ENCODE measurements at regions not wholly inside any gene's neighbourhood (a gene's known extent, or its start where the extent isn't known, plus 50 kb on each side); places are given as distances from the start of the nearest gene placed in this dataset.

DNA sequence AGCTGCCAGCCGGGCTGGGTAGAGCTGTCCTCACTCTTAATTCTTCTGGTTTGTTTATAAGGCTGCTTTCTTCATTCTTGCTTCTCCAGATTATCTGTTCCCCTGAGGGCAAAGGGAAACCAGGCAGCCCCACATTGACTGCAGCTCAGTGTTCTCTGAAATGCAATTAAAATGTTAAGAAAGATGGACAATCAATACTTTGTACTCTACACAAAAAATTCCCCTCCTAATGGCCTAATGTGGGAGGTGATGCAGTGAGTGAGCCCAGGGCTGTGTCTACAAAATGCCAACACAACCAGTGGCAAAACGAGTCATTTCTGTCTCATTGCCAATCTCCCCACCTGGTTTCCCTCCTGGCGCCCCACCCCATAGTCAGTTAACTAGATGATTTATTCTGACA lies 541.7 kb upstream of the RAB6C start:
- POLR2A ChIA-PET: no interaction called here

GRCh38 chr2:129438501-129439057 lies 540.9 kb upstream of the RAB6C start:
- Histone ChIP-seq H3K27me3 (ENCODE audit: insufficient read depth, low read length, poor library complexity, severe bottlenecking) (no peaks in the 10 kb centered on the region), H3K4me1 (ENCODE audit: insufficient read depth, low read length) (no peaks in the 10 kb centered on the region), H3K36me3 (ENCODE audit: insufficient read depth, low read length) (no peaks in the 10 kb centered on the region), H3K4me3 (ENCODE audit: low read length) (no peak overlapping the region), H3K9me3 (ENCODE audit: low read length) (no peaks in the 10 kb centered on the region), H3K27ac (ENCODE audit: low read depth, low read length) (no peak overlapping the region)
- ChIA-PET CTCF (no interaction called here), POLR2A (no interaction called here)
- H3K36me3 Mint-ChIP-seq: no peaks in the 10 kb centered on the region
- H3K4me1 Mint-ChIP-seq: no peaks in the 10 kb centered on the region
- no peak for DNase-seq
- no peak overlapping the region for H3K4me3 Mint-ChIP-seq
- no peaks in the 10 kb centered on the region for H3K27me3 Mint-ChIP-seq
- peaks cover 0 to 2% (median 0%) of the 10 kb centered on the region in 5 donors for H3K9me3 Mint-ChIP-seq
- H3K27ac Mint-ChIP-seq: no peak overlapping the region

More for the DNA sequence above, 541.7 kb upstream of the RAB6C start:
- Mint-ChIP-seq H3K4me3 (no peak overlapping the region), H3K9me3 (peaks cover 0 to 2% (median 0%) of the 10 kb centered on the region in 5 donors), H3K36me3 (no peaks in the 10 kb centered on the region), H3K27ac (no peak overlapping the region), H3K4me1 (no peaks in the 10 kb centered on the region), H3K27me3 (no peaks in the 10 kb centered on the region)
- Histone ChIP-seq H3K9me3 (ENCODE audit: low read length) (no peaks in the 10 kb centered on the region), H3K27me3 (ENCODE audit: insufficient read depth, low read length, poor library complexity, severe bottlenecking) (no peaks in the 10 kb centered on the region), H3K4me3 (ENCODE audit: low read length) (no peak overlapping the region), H3K36me3 (ENCODE audit: insufficient read depth, low read length) (no peaks in the 10 kb centered on the region), H3K4me1 (ENCODE audit: insufficient read depth, low read length) (no peaks in the 10 kb centered on the region), H3K27ac (ENCODE audit: low read depth, low read length) (no peak overlapping the region)
- CTCF ChIA-PET: interaction anchor here (1.4 kb wide), 1 partner anchor 13 kb away, joined by 3 read pairs; no protein-coding TSS in a partner anchor
- DNase-seq: no peak

DNA sequence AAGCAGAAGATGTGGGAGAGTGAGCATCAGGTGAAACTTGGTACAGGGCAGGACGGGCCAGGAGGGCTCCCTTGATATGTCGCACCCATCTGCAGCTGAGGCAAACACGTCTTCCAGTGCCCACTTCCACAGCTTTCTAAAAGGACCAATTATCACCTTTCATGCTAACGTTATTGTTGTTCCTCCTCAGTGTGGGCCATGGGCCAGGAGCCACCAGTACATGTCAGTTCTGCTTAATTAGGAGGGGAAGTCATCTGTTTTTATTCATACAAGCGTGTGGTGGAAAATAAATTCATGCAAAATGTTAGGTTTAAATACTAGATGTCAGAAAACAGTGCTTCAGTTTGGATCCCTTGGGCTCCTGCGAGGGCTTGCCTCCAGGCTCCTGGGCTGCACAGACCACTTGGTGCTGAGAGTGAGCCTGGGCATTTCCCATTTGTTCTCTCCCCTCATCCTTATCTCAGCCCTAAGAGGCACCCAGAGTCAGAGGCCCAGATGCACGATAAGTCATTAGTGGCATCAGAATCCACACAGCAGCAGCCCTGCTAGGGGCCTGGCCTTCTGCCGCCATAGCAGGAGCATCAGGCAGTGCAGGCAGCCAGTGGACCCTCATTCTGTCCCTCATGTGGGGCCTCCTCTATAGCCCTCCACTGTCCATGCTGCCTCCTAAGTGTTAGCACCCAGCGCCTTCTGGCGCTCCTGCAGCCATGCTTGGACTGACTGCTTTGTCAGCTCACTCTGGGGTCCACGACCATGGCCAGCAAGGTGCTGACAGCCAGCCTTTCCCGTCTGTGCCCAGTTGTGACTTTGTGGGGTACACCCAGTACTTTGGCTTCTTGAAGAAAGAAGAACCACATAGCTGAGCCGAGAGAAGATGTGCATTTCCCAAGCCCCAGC lies 539.8 kb upstream of the RAB6C start:
- DNase-seq: no peak
- peaks cover 0 to 2% (median 0%) of the 10 kb centered on the region in 5 donors for H3K9me3 Mint-ChIP-seq

GRCh38 chr2:129441610-129442009 lies 537.9 kb upstream of the RAB6C start:
- Histone ChIP-seq H3K9me3 (ENCODE audit: low read length) (no peaks in the 10 kb centered on the region), H3K4me1 (ENCODE audit: insufficient read depth, low read length) (no peaks in the 10 kb centered on the region), H3K27me3 (ENCODE audit: insufficient read depth, low read length, poor library complexity, severe bottlenecking) (no peaks in the 10 kb centered on the region), H3K27ac (ENCODE audit: low read depth, low read length) (no peak overlapping the region), H3K36me3 (ENCODE audit: insufficient read depth, low read length) (no peaks in the 10 kb centered on the region), H3K4me3 (ENCODE audit: low read length) (no peak overlapping the region)
- ChIA-PET POLR2A (no interaction called here), CTCF (no interaction called here)
- Mint-ChIP-seq H3K9me3 (peaks cover 0 to 2% (median 0%) of the 10 kb centered on the region in 5 donors), H3K4me1 (no peaks in the 10 kb centered on the region), H3K27me3 (no peaks in the 10 kb centered on the region), H3K27ac (peak overlapping the region in 1 of 8 donors; percentile 81), H3K36me3 (no peaks in the 10 kb centered on the region), H3K4me3 (no peak overlapping the region)
- DNase-seq: no peak

More for the DNA sequence above, 539.8 kb upstream of the RAB6C start:
- H3K4me3 ChIP-seq (ENCODE audit: low read length): no peak overlapping the region
- ChIA-PET CTCF (no interaction called here), POLR2A (no interaction called here)
- no peak overlapping the region for H3K27ac ChIP-seq (ENCODE audit: low read depth, low read length)
- H3K9me3 ChIP-seq (ENCODE audit: low read length): no peaks in the 10 kb centered on the region
- H3K27me3 ChIP-seq (ENCODE audit: insufficient read depth, low read length, poor library complexity, severe bottlenecking): no peaks in the 10 kb centered on the region
- no peaks in the 10 kb centered on the region for H3K36me3 ChIP-seq (ENCODE audit: insufficient read depth, low read length)
- no peaks in the 10 kb centered on the region for H3K4me1 ChIP-seq (ENCODE audit: insufficient read depth, low read length)
- H3K4me1 Mint-ChIP-seq: no peaks in the 10 kb centered on the region
- H3K36me3 Mint-ChIP-seq: no peaks in the 10 kb centered on the region
- H3K27ac Mint-ChIP-seq: no peak overlapping the region
- H3K27me3 Mint-ChIP-seq: no peaks in the 10 kb centered on the region
- H3K4me3 Mint-ChIP-seq: no peak overlapping the region

GRCh38 chr2:129443235-129443864 lies 536.1 kb upstream of the RAB6C start:
- Histone ChIP-seq H3K27me3 (ENCODE audit: insufficient read depth, low read length, poor library complexity, severe bottlenecking) (no peaks in the 10 kb centered on the region), H3K4me1 (ENCODE audit: insufficient read depth, low read length) (no peaks in the 10 kb centered on the region), H3K9me3 (ENCODE audit: low read length) (no peaks in the 10 kb centered on the region), H3K27ac (ENCODE audit: low read depth, low read length) (no peak overlapping the region), H3K4me3 (ENCODE audit: low read length) (no peak overlapping the region), H3K36me3 (ENCODE audit: insufficient read depth, low read length) (no peaks in the 10 kb centered on the region)
- no peaks in the 10 kb centered on the region for H3K27me3 Mint-ChIP-seq
- H3K36me3 Mint-ChIP-seq: no peaks in the 10 kb centered on the region
- peaks cover 0 to 4% (median 0%) of the 10 kb centered on the region in 5 donors for H3K9me3 Mint-ChIP-seq
- no peak overlapping the region for H3K27ac Mint-ChIP-seq
- H3K4me3 Mint-ChIP-seq: no peak overlapping the region
- no peak for DNase-seq
- ChIA-PET POLR2A (no interaction called here), CTCF (no interaction called here)
- H3K4me1 Mint-ChIP-seq: no peaks in the 10 kb centered on the region

GRCh38 chr2:129443865-129444739 lies 535.4 kb upstream of the RAB6C start:
- H3K4me1 Mint-ChIP-seq: no peaks in the 10 kb centered on the region
- POLR2A ChIA-PET: no interaction called here
- H3K27me3 Mint-ChIP-seq: no peaks in the 10 kb centered on the region
- no peaks in the 10 kb centered on the region for H3K36me3 Mint-ChIP-seq
- Histone ChIP-seq H3K36me3 (ENCODE audit: insufficient read depth, low read length) (no peaks in the 10 kb centered on the region), H3K9me3 (ENCODE audit: low read length) (no peaks in the 10 kb centered on the region), H3K4me3 (ENCODE audit: low read length) (no peak overlapping the region), H3K4me1 (ENCODE audit: insufficient read depth, low read length) (no peaks in the 10 kb centered on the region), H3K27me3 (ENCODE audit: insufficient read depth, low read length, poor library complexity, severe bottlenecking) (no peaks in the 10 kb centered on the region), H3K27ac (ENCODE audit: low read depth, low read length) (no peak overlapping the region)
- no peak for DNase-seq
- H3K27ac Mint-ChIP-seq: no peak overlapping the region
- CTCF ChIA-PET: no interaction called here
- no peak overlapping the region for H3K4me3 Mint-ChIP-seq
- H3K9me3 Mint-ChIP-seq: peaks cover 0 to 4% (median 0%) of the 10 kb centered on the region in 5 donors

DNA sequence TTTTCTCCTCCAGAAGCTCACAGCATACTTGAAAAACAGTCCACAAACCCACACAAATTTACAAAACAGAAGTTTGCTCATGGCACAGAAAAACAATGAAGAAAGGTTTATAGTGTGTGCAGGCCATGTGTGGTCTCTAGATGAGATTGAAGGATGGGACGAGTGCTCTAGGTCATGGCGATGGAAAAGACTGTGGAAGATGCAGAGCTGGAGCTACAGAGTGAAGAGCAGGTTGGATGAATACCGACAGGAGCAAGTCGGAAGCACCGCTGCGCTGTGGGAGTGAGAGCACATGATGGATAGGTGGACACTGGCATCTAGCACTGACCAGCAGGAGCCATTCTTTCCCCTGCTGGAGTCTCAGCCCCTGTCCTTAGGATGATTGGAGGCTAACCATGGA lies 534.7 kb upstream of the RAB6C start:
- H3K27me3 ChIP-seq (ENCODE audit: insufficient read depth, low read length, poor library complexity, severe bottlenecking): no peaks in the 10 kb centered on the region
- Mint-ChIP-seq H3K4me3 (no peak overlapping the region), H3K9me3 (peaks cover 0 to 4% (median 0%) of the 10 kb centered on the region in 5 donors), H3K4me1 (no peaks in the 10 kb centered on the region), H3K27ac (no peak overlapping the region), H3K36me3 (no peaks in the 10 kb centered on the region), H3K27me3 (no peaks in the 10 kb centered on the region)
- no peak for DNase-seq
- no peaks in the 10 kb centered on the region for H3K36me3 ChIP-seq (ENCODE audit: insufficient read depth, low read length)
- no peaks in the 10 kb centered on the region for H3K9me3 ChIP-seq (ENCODE audit: low read length)
- H3K4me3 ChIP-seq (ENCODE audit: low read length): no peak overlapping the region
- no peak overlapping the region for H3K27ac ChIP-seq (ENCODE audit: low read depth, low read length)
- H3K4me1 ChIP-seq (ENCODE audit: insufficient read depth, low read length): no peaks in the 10 kb centered on the region
- CTCF ChIA-PET: no interaction called here
- POLR2A ChIA-PET: no interaction called here
